ENCODE measurements at regions not wholly inside any gene's neighbourhood (a gene's known extent, or its start where the extent isn't known, plus 50 kb on each side); places are given as distances from the start of the nearest gene placed in this dataset.

DNA sequence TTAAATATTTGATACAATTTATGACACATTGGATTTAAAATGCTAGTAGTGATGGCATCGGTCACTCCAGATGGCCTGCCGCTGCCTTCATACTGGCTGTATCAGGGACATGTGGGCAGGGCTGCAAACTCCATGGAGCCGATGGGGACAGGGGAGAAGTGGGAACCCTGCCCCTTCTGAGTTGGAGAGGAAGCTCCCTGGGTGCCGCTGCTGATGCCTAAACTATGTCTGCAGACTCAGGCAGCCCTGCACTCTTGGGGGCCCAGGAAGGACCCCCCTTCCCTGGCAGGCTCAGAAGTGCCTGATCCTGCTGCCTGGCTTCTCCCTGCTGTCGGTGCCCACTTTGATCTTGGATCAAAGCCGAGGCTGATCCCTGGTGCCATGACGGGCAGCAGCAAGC lies 1522.1 kb downstream of the OTOL1 start:
- H3K36me3 Mint-ChIP-seq (ENCODE audit: insufficient read depth) = no peaks in the 10 kb centered on the region
- H3K27ac Mint-ChIP-seq = no peak overlapping the region
- TF ChIP-seq, protein P1, sequence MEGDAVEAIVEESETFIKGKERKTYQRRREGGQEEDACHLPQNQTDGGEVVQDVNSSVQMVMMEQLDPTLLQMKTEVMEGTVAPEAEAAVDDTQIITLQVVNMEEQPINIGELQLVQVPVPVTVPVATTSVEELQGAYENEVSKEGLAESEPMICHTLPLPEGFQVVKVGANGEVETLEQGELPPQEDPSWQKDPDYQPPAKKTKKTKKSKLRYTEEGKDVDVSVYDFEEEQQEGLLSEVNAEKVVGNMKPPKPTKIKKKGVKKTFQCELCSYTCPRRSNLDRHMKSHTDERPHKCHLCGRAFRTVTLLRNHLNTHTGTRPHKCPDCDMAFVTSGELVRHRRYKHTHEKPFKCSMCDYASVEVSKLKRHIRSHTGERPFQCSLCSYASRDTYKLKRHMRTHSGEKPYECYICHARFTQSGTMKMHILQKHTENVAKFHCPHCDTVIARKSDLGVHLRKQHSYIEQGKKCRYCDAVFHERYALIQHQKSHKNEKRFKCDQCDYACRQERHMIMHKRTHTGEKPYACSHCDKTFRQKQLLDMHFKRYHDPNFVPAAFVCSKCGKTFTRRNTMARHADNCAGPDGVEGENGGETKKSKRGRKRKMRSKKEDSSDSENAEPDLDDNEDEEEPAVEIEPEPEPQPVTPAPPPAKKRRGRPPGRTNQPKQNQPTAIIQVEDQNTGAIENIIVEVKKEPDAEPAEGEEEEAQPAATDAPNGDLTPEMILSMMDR (IDR thresholded peaks at IDR 0.05; ENCODE audit: unreplicated experiment) = no peak
- DNase-seq (ENCODE audit: low spot score, unreplicated experiment) = no peak
- H3K4me3 Mint-ChIP-seq (ENCODE audit: low read depth) = no peak overlapping the region
- H3K27me3 Mint-ChIP-seq = no peaks in the 10 kb centered on the region
- H3K9me3 Mint-ChIP-seq (ENCODE audit: low read depth) = peaks cover 6% of the 10 kb centered on the region
- no peaks in the 10 kb centered on the region for H3K4me1 Mint-ChIP-seq (ENCODE audit: low read depth)

- no peaks in the 10 kb centered on the region for H3K4me1 Mint-ChIP-seq (ENCODE audit: low read depth)
- H3K36me3 Mint-ChIP-seq (ENCODE audit: insufficient read depth) = no peaks in the 10 kb centered on the region
- TF ChIP-seq, protein P1 (IDR thresholded peaks at IDR 0.05; ENCODE audit: unreplicated experiment) = no peak
- peaks cover 6% of the 10 kb centered on the region for H3K9me3 Mint-ChIP-seq (ENCODE audit: low read depth)
- no peak overlapping the region for H3K27ac Mint-ChIP-seq
- H3K27me3 Mint-ChIP-seq = no peaks in the 10 kb centered on the region
- H3K4me3 Mint-ChIP-seq (ENCODE audit: low read depth) = no peak overlapping the region
- no peak for DNase-seq (ENCODE audit: low spot score, unreplicated experiment)
Observed at GRCh38 chr3:163019260-163019659, 1522.7 kb downstream of the OTOL1 start.

GRCh38 chr3:163033652-163034051 lies 1537.0 kb downstream of the OTOL1 start:
- H3K4me3 Mint-ChIP-seq (ENCODE audit: low read depth) = no peak overlapping the region
- DNase-seq (ENCODE audit: low spot score, unreplicated experiment) = no peak

GRCh38 chr3:163039636-163040035 lies 1543.0 kb downstream of the OTOL1 start:
- TF ChIP-seq, protein P1 (IDR thresholded peaks at IDR 0.05; ENCODE audit: unreplicated experiment) = no peak
- H3K4me3 Mint-ChIP-seq (ENCODE audit: low read depth) = no peak overlapping the region
- H3K4me1 Mint-ChIP-seq (ENCODE audit: low read depth) = no peaks in the 10 kb centered on the region
- H3K27ac Mint-ChIP-seq = no peak overlapping the region
- H3K9me3 Mint-ChIP-seq (ENCODE audit: low read depth) = peaks cover 9% of the 10 kb centered on the region
- no peaks in the 10 kb centered on the region for H3K27me3 Mint-ChIP-seq
- H3K36me3 Mint-ChIP-seq (ENCODE audit: insufficient read depth) = no peaks in the 10 kb centered on the region
- no peak for DNase-seq (ENCODE audit: low spot score, unreplicated experiment)

More at GRCh38 chr3:163033652-163034051, 1537.0 kb downstream of the OTOL1 start:
- Mint-ChIP-seq H3K27ac (no peak overlapping the region), H3K27me3 (no peaks in the 10 kb centered on the region), H3K36me3 (ENCODE audit: insufficient read depth) (no peaks in the 10 kb centered on the region), H3K9me3 (ENCODE audit: low read depth) (no peaks in the 10 kb centered on the region), H3K4me1 (ENCODE audit: low read depth) (no peaks in the 10 kb centered on the region)
- TF ChIP-seq, protein P1 (IDR thresholded peaks at IDR 0.05; ENCODE audit: unreplicated experiment) = no peak

GRCh38 chr3:163043074-163043473 lies 1546.5 kb downstream of the OTOL1 start:
- H3K36me3 Mint-ChIP-seq (ENCODE audit: insufficient read depth) = no peaks in the 10 kb centered on the region
- H3K4me1 Mint-ChIP-seq (ENCODE audit: low read depth) = no peaks in the 10 kb centered on the region
- no peak overlapping the region for H3K27ac Mint-ChIP-seq
- H3K27me3 Mint-ChIP-seq = no peaks in the 10 kb centered on the region
- TF ChIP-seq, protein P1 (IDR thresholded peaks at IDR 0.05; ENCODE audit: unreplicated experiment) = no peak
- peaks cover 9% of the 10 kb centered on the region for H3K9me3 Mint-ChIP-seq (ENCODE audit: low read depth)
- no peak for DNase-seq (ENCODE audit: low spot score, unreplicated experiment)
- no peak overlapping the region for H3K4me3 Mint-ChIP-seq (ENCODE audit: low read depth)

Data from progenitor cell of endocrine pancreas (in vitro differentiated cells).